NCI-H345 treated with DMSO at 0.1 percent for 48 hours (cell line): ENCODE measurements at regions not wholly inside any gene's neighbourhood (a gene's known extent, or its start where the extent isn't known, plus 50 kb on each side); places are given as distances from the start of the nearest gene placed in this dataset.

Source experiments
- DNase-seq: peaks from one replicate; lab custom pipeline; 2025; ENCODE audit not compliant: unreplicated experiment; lab: John Stamatoyannopoulos, UW

DNA sequence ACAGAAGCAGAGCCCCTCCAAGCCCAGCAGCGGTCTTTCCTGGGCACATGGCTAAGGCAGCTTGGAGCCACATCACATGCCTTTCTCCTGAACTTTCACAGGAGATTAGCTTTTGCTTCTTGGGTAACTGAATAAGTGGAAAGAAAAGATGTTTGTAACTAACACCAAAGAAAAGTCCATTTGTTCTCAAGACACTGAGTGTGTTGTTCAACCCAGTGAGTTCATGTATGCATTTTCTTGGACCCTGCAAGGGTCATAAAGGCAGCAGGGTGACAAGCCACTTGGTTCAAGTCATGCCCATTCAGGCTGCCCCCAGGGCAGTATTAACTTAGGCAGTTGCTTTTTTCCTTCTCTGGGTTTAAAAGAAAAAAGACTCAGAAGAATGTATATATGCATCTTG is 203.4 kb downstream of the FAM76B start:
- DNase-seq, result no peak

DNA sequence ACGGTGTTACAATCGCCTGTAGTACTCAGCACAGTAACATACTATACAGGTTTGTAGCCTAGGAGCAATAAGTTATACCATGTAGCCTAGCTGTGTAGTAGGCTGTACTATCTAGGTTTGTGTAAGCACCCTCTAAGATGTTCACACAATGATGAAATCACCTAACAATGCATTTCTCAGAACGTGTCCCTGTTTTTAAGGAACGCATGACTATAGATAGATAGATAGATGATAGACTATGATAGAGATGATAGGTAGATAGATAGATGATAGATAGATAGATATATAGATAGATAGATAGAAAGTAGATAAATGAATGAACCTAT is 203.9 kb downstream of the FAM76B start:
- no peak for DNase-seq

DNA sequence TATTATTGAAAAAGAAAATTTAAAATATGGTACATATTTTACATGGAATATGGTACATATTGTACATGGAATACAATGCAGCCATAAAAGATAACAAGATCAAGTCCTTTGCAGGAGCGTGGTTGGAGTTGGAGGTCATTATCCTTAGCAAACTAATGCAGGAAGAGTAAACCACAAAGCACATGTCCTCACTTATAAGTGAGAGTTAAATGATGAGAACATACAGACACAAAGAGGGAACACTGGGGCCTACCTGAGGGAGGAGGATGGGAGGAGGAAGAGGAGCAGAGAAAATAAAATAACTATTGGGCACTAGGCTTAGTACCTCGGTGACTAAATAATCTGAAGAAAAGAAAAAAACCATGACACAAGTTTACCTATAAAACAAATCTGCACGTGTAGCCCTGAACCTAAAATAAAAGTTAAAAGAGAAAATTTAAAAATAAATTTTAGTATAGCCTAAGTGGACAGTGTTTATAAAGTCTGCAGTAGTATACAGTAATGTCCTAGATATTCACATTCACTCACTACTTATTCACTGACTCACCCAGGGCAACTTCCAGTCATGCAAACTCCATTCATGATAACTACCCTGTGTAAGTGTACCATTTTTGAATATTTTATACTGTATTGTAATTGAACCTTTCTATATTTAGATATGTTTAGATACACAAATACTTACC is 204.4 kb downstream of the FAM76B start:
- no peak for DNase-seq

DNA sequence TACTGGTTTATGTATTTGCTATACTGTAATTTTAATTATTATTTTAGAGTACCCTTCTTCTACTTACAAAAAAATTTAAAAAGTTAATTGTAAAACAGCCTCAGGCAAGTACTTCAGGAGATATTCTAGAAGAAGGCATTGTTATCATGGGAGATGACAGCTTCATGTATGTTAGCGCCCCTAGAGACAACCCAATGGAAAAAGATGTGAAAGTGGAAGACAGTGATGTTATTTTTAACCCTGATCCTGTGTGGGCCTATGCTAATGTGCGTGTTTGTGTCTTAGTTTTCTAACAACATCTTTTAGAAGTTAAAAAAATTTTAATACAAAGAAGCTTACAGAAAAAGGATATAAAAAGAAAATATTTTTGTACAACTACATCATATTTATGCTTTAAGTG is 205.0 kb downstream of the FAM76B start:
- no peak for DNase-seq

DNA sequence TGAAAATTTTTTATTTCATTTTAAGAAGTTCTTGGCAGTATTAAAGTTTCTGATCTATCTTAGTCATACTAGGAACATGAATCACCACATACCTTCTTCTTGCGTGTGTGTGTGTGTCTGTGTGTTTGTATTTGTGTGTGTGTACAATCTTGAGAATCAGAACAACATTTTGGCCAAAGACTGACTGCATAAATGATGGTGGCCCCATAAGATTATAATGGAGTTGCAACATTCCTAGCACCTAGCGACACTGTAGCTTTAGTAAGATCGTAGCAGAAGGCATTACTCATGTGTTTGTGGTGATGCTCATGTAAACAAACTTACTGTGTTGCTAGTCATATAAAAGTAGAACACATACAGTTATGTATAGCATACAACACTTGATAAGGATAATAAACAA is 205.4 kb downstream of the FAM76B start:
- no peak for DNase-seq

DNA sequence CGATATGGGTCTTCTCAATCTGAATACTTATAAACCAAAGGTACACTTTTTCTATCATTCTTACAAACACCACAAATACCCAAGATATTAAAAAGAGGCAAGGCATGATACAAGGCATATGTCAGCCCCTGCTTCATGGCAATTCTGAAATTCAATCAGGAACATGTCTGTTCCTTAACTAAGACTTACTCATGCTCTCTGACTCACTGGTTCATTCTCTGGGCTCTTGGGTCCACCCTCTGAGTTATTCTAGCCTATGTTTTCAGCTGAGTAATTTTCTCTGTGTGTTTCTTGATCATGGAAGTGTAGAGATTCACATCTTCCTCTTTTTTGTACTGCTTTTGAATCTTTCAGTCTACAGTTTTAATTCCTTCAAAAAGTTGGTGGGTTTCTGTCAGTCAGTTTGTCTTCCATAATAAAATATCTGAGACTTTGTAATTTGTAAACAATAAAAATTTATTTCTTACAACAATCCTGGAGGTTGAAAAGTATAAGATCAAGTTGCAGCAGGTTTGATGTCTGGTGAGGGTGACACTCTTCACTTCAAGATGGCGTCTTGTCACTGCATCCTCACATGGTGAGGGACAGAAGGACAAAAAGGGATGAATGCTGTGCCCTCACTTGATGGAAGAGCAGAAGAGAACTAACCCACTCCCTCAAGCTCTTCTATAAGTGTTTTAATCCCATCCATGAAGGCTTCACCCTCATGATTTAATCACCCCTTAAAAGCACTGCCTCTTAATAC is 211.7 kb downstream of the FAM76B start:
- no peak for DNase-seq

DNA sequence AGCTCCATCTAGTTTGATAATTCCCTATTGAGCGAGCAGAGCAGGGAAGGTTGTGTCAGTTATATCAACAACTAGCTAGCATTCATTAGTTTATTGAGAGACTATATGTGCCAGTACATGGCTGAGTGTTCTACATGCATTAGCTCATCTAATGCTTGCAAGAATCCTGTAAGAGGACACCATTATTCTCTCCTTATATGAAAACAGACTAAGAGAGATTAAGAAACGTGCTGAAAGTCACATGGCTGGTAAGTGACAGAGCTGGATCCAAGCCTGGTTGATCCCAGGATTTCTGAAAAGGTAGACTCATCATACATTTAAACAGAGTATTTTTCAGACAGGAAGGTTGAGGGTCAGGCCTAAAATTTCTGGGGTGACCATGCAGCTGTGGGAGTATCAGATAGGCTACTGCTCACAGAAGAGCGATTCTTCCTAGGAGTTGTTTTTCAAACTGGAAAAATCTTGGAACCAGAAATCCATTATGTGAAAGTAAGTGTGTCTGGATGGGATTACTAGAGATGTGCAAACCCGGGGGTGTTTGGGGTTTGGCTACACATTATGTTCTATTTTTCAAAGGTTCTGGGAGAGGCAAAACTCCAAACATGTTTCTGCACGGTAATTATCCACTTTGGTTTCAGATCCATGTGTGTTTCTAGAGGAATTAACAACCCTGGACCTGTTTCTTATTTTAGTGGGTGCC is 213.3 kb downstream of the FAM76B start:
- no peak for DNase-seq

DNA sequence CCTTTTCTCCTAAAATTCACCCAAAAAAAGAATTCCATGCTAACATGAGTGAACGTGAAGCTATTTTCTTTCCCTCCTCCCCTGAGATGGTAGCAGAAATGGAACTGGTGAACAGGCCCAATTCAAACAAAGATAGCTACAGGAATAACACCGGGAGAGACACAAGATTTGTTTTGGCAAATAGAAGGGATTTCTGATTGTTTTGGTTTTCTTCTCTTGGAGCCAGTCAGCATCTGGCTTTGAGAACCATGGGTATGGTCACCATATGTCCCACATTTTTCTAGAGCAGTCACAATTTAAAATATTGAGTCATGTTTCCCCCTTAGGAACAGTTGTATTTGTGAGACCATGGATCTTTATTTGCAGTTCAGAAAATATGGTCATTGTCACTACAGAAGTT is 214.1 kb downstream of the FAM76B start:
- no peak for DNase-seq

DNA sequence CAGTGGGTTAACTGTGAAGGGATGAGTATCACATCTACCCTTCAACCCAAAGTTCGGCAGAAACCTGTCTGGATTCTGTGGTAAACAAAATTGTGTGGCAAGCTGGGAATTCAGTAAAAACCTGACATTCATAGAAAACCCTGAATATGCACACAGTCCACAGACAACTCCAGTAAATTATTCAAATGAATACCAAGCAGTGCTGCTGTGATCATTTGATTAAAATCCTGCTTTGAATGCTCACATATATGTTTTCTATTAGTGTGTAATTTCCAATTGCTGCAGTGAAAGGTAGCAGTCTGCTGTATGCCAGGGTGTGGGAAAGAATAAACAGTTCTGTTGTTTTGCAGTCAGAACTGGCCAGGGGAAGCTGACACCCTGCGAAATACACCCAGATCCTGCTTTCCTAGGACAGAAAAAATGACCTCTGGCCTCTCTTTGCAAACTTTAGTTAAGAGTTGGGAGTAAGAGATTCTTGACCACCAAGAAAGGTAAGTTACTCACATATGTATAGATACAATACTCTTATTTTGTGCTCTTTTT is 217.8 kb downstream of the FAM76B start:
- DNase-seq, result no peak

DNA sequence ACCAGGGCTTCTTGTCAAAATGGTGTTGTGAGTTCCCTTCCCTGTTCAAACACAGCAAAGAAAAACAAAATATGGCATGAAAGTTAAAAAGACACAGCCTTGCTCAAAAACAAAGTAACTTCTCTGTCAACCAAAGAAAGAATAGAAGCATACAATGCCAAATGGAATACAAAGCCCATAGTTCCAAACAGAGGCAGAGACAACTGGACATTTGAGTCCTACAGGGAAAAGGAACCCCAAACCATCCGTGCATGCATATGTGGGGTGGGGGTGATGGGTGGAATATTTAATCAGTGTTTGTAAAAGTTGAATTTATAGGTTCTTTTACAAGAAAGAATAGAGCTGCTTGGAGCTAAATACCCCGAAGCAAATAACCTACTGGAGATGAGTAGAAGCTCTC is 218.7 kb downstream of the FAM76B start:
- no peak for DNase-seq

DNA sequence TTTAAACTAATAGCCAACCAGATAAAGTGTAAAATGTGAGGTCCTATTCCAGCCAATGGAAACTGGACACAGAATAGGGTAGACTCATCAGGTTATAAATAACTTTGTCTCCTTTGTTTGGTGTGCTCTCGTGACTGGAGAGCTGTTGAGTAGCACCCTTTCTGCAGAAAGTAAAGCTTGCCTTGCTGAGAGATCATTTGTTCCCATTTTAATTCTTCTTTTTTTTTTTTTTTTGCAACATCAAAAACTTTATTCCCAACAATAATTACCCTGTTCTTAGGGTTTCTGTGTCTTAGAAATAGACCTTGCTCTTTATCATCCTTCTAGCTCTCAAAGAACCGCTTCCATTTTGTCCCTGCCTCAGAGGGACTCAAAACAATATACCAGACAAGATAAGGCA is 220.4 kb downstream of the FAM76B start:
- DNase-seq, result no peak

DNA sequence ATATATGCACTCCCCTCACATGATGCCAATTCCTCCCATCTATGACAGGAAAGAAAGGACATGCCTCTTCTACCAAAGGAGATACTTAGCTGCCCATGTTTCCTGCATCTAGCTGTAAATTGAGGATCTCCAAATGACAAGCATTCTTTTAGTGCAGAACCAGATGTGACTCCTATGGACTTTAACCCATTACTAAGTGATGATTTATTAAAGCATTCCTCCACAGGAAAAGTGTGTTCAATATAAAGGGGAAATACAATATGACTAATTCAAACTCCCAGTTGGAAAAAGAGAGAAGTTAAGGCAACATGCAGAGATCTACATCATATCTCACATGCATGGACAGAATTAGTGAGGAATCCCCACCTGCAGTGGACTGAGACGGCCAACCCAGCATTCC is 221.3 kb downstream of the FAM76B start:
- DNase-seq, result no peak

DNA sequence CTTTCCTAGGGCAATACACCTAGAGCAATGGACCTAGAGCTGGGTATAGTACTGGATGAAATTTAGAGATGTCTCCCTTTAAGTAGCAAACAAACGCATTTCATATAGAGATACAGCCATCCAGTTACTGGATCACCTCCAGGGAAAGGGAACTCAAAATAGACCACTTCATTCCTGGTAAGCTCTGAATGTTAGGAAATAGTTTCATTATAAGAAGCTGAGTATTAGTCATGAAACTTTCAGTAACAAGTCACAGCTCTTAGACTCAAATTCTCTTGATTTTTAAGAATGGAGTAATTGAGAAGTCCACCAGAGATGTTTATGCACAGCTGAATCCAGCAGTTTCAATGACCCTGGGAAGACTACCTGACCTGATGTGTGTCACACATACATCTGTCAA is 221.9 kb downstream of the FAM76B start:
- DNase-seq, result no peak

DNA sequence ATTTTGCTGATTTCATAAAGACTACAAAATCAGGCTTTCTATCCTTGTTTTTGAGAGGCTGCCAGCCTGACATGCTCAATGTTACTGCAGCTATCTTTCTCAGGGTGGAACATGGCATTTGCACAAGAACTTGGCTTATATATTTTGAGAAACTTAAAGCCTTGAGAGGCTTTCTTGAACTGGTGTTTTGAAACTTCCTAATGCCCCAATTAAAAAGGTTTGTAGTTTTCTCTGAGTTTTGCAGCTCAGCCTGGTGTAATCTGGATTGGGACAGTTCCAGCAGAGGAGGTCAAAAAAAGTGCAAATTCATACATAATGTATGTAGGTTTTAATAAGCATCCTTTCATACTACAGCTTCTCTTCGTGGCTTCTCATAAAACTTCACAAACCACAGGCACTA is 223.4 kb downstream of the FAM76B start:
- no peak for DNase-seq

DNA sequence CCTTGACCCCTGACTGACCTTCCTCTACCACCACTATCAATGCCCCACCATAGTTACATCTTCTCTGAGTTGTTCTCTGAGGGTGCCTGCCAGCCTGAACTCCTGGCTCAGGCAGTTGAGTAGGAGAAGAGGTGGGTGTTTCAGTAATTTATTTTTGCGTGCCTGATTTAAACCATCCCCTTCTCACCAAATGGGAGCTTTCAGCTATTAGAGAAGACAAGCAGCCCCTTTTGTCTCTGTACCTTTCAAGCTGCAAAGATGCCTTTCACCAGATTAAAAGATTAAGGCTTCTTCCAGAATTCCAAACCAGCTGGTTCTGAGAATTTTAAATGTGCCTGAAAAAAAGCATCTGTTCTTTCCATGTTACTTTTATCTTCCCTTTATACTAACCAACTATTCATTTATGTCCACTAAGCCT is 223.8 kb downstream of the FAM76B start:
- no peak for DNase-seq

DNA sequence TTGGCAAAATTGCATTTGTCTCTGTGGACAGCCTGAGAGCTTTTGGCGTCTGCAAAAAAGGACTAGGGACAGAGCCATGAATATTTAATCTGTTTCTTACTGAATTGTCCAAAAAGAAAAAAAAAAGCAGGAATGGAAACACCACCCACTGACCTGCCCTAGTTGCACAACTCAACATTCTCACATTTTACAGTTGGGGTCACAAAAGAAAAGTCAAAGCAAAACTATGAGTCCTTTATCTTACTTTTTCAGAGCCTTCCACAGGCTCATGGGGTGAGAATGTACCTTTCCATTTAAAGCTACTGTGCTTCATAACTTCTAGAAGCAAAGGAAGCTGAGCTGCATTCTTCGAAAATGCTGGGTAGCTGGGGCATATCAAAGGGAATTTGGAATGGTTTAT is 225.7 kb downstream of the FAM76B start:
- DNase-seq, result no peak

DNA sequence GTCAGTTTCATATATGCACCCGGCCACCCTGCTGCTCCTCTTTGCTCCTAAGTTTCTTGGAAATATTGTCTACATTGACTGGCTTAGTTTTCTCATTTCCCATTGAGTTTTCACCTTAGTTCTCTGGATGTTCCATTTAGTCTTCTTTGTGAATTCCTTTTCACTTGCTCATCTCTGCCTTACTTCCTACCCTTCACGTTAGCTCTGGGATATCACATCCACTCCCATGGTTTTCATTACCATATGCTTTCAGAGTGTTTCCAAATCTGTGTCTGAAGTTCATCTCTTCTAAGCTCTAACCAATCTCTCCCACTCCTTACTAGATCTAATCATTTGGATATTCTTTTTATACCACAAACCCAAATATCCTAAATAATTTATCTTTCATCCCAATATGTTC is 226.4 kb downstream of the FAM76B start:
- no peak for DNase-seq

DNA sequence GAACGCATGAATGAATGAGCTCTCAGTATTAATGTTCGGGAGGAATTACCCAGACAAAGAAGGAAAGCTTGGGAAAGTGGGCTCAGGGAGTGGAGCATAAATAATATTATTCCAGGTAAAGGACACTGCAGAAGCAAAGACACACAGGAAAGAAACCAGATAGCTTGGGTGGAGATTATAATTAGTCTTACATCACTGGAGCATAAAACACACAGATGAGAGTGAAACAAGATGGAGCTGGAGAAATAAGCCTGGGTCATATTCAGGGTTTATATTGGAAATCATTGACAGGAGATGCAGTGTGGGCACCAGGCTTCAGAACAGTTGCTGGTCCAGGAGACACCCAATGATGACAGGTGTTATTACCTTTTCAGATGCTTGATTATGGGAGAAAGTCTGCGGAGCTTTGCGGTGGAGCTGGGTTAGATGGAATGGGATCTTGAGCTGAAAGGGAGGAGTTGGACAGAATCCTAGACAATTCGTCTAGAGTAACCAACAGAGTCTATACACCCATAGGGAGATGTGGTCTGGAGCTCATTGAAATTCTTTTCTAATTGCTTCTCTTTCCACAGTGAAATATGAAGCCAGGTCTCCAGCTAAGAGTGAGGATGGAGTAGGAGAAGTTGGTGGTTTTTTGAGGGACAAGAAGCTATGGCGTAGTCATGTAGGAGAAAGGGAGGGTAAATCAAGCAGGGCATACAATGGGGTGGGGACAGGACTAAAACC is 227.2 kb downstream of the FAM76B start:
- DNase-seq, result no peak

DNA sequence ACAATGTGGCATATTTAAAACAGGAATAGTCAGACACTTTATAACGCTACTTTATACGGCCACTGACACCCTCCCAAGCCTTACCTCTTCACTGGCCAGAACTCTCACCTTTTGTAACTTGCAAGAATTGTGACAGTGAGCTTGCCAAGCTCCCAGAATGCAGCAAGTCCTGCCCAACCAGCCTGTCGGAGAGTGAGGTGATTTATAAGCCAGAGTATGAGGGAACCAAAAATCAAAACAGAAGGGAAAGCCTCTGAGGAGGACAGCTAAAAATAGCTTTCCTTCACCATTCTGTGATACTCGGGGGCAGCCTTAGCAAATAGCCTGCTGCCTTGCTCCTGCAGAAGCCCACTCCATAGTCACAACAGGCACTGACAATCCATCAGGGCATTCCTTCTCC is 229.7 kb downstream of the FAM76B start:
- no peak for DNase-seq

DNA sequence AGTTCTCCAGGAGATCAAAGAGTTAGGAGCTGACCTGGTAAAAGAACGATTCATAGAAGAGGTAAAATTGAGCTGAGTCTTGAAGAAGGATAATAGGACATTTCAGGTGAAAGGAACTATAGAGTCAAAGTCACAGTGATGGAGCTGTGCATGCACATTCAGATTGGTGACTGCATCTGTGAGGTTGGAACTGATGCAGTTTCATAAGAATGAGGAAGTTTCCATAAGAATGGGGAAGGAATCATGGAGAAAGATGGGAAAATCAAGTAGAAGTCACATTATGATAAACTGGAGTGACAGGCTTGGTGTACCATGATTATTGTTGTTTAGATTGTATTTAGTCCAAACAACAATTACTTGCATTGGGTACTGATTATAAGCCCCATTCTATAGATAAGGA is 232.2 kb downstream of the FAM76B start:
- no peak for DNase-seq

DNA sequence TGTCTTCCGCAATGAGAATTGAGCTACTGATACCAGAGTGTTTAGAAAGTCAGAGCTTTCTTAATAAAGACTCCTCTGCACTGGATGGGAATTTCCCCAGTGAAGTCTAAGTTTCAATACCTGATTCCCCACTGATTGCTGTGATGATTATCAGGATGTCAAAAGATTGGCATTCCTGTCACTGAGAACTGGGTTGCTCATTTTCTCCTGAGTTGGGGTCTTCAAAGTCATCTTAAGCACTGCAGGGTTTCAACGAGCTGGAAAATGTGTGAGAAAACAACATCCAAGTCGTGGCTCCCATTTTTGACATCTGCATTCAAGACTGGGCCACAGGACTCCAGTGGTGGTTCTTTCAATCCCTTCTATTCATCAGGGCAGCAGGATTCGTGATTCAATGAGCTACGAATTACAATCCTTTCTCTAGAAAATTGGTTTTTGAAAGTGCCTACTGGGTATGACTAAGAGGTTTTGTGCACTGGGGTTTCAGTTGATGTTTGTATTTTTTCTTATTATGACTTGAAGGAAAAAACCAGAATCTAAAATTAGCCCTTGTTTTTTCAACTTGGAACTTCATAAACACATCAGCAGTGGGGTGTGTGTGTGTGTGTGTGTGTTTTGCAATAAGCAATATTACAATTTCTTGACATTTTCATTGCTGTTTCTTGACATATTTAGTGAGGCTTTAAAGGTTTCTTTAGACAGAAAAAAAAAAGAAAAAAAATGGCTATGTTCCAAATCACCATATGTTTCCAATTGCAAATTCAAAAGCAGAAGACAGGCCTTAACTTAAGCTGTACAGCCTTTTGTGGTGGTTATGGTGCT is 233.0 kb downstream of the FAM76B start:
- no peak for DNase-seq
